ENCODE measurements at regions not wholly inside any gene's neighbourhood (a gene's known extent, or its start where the extent isn't known, plus 50 kb on each side); places are given as distances from the start of the nearest gene placed in this dataset.

DNA sequence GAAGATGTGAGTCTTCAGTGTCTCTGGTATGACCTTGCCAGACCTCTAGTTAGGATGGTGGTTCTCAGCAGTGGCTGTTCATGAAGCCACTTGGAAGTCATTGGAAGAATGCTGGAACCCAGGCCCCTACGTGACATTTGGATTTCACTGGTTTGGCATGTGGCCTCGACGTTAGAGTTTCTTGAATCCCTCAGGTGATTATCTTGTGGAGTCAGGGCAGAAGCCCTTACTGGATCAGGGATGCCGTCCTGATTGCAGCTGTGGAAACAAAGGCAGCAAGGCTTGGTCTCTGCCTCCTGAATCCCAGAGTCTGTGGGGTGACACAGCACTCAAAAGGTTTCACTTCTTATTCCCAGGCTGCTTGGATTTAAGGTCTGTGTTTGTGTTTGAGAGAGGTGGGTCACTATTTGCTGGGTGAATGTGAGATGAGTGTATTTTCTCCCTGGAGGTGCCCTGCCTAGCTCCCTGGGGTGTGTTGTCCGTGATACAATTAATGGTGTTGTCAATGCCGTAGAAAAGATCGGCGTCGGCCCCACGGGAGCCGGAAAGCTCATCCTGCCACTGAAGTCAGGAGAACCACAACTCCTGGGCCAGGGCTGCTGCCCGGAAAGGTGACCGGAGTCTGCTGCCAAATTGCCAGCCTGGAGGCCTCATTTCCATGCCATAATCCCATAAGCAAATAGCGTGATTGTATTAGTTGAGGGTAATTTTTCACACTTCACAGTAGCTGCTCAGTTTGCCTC is 939.0 kb downstream of the BRD1 start:
- peak; percentile 40 for DNase-seq (ENCODE audit: low spot score)
- H3K4me3 ChIP-seq, result no peak overlapping the region
- H3K27ac ChIP-seq, result no peak overlapping the region
- TF ChIP-seq, protein P1, sequence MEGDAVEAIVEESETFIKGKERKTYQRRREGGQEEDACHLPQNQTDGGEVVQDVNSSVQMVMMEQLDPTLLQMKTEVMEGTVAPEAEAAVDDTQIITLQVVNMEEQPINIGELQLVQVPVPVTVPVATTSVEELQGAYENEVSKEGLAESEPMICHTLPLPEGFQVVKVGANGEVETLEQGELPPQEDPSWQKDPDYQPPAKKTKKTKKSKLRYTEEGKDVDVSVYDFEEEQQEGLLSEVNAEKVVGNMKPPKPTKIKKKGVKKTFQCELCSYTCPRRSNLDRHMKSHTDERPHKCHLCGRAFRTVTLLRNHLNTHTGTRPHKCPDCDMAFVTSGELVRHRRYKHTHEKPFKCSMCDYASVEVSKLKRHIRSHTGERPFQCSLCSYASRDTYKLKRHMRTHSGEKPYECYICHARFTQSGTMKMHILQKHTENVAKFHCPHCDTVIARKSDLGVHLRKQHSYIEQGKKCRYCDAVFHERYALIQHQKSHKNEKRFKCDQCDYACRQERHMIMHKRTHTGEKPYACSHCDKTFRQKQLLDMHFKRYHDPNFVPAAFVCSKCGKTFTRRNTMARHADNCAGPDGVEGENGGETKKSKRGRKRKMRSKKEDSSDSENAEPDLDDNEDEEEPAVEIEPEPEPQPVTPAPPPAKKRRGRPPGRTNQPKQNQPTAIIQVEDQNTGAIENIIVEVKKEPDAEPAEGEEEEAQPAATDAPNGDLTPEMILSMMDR (IDR thresholded peaks at IDR 0.05), result no peak

DNA sequence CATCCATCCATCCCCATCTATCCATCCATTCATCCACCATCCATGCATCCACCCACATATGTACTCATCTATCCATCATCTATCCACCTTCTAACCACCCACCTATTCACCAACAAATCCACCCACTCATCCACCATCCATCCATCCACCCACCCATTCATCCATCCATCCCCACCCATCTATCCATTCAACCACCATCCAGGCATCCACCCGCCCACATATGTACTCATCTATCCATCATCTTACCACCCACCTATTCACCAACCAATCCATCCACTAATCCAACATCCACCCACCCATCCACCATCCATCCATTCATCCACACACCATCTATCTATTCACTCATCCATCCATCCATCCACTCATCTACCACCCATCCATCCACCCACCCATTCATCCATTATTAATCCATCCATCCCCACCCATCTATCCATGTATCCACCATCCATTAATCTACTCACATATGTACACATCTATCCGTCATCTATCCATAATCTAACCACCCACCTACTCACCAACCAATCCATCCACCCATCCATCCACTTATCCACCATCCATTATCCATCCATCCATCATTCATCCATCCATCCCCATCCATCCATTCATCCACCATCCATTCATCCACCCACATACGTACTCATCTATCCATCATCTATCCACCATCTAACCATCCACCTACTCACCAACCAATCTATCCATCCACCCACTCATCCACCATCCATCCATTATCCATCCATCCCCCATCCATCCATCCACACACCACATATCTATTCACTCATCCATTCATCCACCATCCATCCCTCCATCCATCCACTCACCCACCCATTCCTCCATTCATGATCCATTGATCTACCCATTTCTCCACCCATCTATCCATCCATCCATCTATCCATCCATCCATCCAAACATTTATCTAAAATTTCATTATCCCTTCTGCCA is 940.0 kb downstream of the BRD1 start:
- peak; percentile 4 for DNase-seq (ENCODE audit: low spot score)
- Histone ChIP-seq H3K4me3 (no peak overlapping the region), H3K27ac (no peak overlapping the region)
- TF ChIP-seq, protein P1 (IDR thresholded peaks at IDR 0.05), result no peak

DNA sequence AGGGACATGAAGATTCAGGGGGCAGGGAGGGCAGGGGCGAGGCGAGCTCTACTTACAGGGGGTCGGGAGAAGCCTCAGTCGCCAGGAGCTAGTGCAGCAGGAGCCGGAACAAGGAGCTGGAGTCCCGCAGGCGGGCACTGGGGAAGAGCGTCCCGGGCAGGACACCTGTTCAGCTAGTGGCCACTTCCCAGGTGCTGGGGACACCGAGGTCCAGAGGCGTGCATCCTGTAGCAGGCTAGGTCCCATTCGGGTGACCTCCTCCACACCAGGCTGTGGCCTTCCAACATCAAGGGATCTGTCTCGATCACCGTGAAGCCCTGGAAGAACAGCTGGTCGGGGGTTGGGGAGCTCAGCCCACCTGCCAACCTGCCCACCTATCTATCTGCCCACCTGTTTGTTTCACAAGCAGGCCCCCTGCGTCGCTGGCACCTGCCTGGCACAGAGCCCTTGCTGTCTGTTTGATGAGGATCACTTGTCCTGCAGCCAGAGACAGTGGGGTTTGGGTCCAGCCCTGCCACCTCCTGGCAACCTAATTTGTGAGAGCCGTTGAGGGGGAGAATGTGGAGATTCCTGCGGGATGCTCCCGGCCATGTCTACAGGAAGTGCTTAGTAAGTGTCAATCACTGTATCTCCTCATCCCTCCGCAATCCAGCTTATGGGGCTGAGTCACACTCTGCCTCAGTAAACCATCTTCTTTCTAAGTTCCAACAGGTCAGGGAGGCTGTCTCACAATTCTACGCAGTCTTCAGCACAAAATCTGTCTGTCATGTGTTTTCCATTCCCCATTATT is 940.9 kb downstream of the BRD1 start:
- Histone ChIP-seq H3K4me3 (no peak overlapping the region), H3K27ac (no peak overlapping the region)
- TF ChIP-seq, protein P1 (IDR thresholded peaks at IDR 0.05), result no peak
- DNase-seq (ENCODE audit: low spot score), result peak; percentile 38

DNA sequence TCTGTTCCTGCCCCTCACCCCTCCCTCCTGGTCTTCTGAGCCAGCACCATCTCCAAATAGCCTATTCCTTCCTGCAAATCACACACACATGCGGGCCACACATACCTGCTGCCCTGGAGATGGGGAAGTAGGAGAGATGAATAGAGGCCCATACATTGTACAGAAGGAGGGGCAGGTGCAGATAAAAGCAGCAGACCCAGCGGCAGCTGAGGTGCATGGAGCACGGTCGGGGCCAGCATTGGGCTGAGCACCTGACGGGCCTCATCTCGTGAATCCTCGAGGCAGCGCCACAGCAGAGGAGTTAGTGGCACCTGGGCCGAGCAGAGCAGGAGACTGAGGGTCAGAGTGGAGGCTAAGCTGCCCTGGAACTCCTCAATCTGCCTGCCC is 941.8 kb downstream of the BRD1 start:
- no peak overlapping the region for H3K4me3 ChIP-seq
- peak; percentile 38 for DNase-seq (ENCODE audit: low spot score)
- TF ChIP-seq, protein P1 (IDR thresholded peaks at IDR 0.05), result no peak
- H3K27ac ChIP-seq, result no peak overlapping the region

DNA sequence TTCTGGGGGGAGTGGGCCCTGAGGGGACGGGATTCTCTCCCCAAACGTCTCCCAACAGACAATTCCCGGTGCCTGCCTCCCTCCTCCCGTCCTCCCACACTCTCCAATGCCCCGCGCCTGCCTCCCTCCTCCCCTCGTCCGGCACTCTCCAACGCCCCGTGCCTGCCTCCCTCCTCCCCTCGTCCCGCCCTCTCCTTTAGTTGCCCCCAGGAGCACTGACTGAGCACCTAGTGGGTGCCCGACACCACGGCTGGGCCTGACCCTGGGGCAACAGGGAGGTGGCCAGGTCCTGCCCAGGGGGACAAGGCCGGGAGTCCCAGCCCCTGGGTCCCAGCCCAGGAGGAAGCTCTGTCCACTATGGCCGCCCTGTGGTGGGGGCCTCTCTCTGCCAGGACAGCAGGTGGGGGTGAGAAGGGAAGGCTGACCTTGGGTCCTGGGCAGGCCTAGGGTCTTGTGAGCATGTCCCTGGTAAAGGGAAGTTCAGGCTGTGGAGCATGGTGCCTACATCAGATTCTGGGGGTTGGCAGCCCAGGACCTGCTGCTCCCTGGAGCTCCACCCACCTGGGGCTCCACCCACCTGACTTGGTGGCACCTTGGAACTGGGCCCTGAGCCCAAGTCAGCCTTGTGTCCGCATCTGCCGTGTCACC is 942.3 kb downstream of the BRD1 start:
- no peak overlapping the region for H3K4me3 ChIP-seq
- peak; percentile 64 for DNase-seq (ENCODE audit: low spot score)
- no peak overlapping the region for H3K27ac ChIP-seq
- TF ChIP-seq, protein P1 (IDR thresholded peaks at IDR 0.05), result no peak

DNA sequence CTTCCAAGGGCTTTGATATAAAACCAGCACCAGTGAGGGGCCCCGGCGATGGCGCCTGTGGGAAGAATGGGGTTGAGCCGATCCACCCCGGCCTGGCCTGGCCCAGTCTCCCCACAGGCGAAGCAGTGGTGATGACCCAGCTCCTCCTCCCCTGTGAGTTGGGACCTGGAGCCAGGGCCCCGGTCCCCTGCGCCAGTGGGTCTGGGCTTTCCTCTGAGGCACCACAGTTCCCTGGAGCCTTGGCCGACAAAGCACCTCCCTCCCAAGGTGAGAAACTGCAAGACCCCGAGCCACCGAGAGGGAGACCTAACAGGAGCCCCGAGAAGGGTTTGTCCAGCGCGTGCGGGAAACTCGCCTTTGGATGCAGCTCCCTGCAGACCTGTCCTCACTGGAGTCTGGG is 942.9 kb downstream of the BRD1 start:
- DNase-seq (ENCODE audit: low spot score), result peak; percentile 28
- H3K4me3 ChIP-seq, result no peak overlapping the region
- H3K27ac ChIP-seq, result no peak overlapping the region
- TF ChIP-seq, protein P1 (IDR thresholded peaks at IDR 0.05), result no peak
